ENCODE measurements at regions not wholly inside any gene's neighbourhood (a gene's known extent, or its start where the extent isn't known, plus 50 kb on each side); places are given as distances from the start of the nearest gene placed in this dataset.

GRCh38 chr3:1571736-1572135, 478.9 kb downstream of the CNTN6 start (continued):
- no peak for TF ChIP-seq TSHZ2 (CRISPR knock-in tag; IDR thresholded peaks at IDR 0.05)
- TF ChIP-seq ZFP30 (CRISPR knock-in tag; IDR thresholded peaks at IDR 0.05) = no peak
- no peak for TF ChIP-seq GLIS3 (CRISPR knock-in tag; IDR thresholded peaks at IDR 0.05)
- TF ChIP-seq ESRRG (CRISPR knock-in tag; IDR thresholded peaks at IDR 0.05) = no peak
- TF ChIP-seq CREB5 (CRISPR knock-in tag; IDR thresholded peaks at IDR 0.05; ENCODE audit: low read depth) = no peak
- no peak for TF ChIP-seq CSDC2 (CRISPR knock-in tag; IDR thresholded peaks at IDR 0.05)

GRCh38 chr3:1576047-1576446, 483.2 kb downstream of the CNTN6 start:
- ATAC-seq = no peak
- TF ChIP-seq ZFP3 (CRISPR knock-in tag; IDR thresholded peaks at IDR 0.05) (no peak), POU6F1 (CRISPR knock-in tag; IDR thresholded peaks at IDR 0.05; ENCODE audit: borderline replicate concordance, low read depth) (no peak), ISL1 (CRISPR knock-in tag; IDR thresholded peaks at IDR 0.05) (no peak), CSRNP3 (CRISPR knock-in tag; IDR thresholded peaks at IDR 0.05) (no peak), ZFP30 (CRISPR knock-in tag; IDR thresholded peaks at IDR 0.05) (no peak), ZNF8 (CRISPR knock-in tag; IDR thresholded peaks at IDR 0.05) (no peak)

GRCh38 chr3:1578124-1578806, 485.4 kb downstream of the CNTN6 start:
- TF ChIP-seq TSHZ2 (CRISPR knock-in tag; IDR thresholded peaks at IDR 0.05) (no peak), OSR1 (CRISPR knock-in tag; IDR thresholded peaks at IDR 0.05) (no peak), ISL1 (CRISPR knock-in tag; IDR thresholded peaks at IDR 0.05) (no peak), GLIS3 (CRISPR knock-in tag; IDR thresholded peaks at IDR 0.05) (no peak), ZFP3 (CRISPR knock-in tag; IDR thresholded peaks at IDR 0.05) (no peak)
- ATAC-seq = no peak

GRCh38 chr3:1583044-1583443, 490.2 kb downstream of the CNTN6 start:
- no peak for TF ChIP-seq ZFP3 (CRISPR knock-in tag; IDR thresholded peaks at IDR 0.05)
- no peak for TF ChIP-seq RARB (CRISPR knock-in tag; IDR thresholded peaks at IDR 0.05)
- TF ChIP-seq PATZ1 (CRISPR knock-in tag; IDR thresholded peaks at IDR 0.05; ENCODE audit: borderline replicate concordance) = no peak
- TF ChIP-seq GLIS3 (CRISPR knock-in tag; IDR thresholded peaks at IDR 0.05) = no peak
- no peak for TF ChIP-seq CSDC2 (CRISPR knock-in tag; IDR thresholded peaks at IDR 0.05)
- no peak for TF ChIP-seq TOX (CRISPR knock-in tag; IDR thresholded peaks at IDR 0.05; ENCODE audit: borderline replicate concordance)
- no peak for TF ChIP-seq ZNF8 (CRISPR knock-in tag; IDR thresholded peaks at IDR 0.05)
- TF ChIP-seq PPARA (CRISPR knock-in tag; IDR thresholded peaks at IDR 0.05; ENCODE audit: borderline replicate concordance) = no peak
- no peak for TF ChIP-seq TSHZ2 (CRISPR knock-in tag; IDR thresholded peaks at IDR 0.05)

More at GRCh38 chr3:1583044-1583443, 490.2 kb downstream of the CNTN6 start:
- no peak for ATAC-seq

All from SK-N-SH treated with all-trans-retinoic acid at 6 μM for 48 hours (cell line).